ENCODE measurements at regions not wholly inside any gene's neighbourhood (a gene's known extent, or its start where the extent isn't known, plus 50 kb on each side); places are given as distances from the start of the nearest gene placed in this dataset.

GRCh38 chr5:56433039-56433617 lies 200.0 kb upstream of the ANKRD55 start:
- Histone ChIP-seq H3K4me3 (no peak overlapping the region), H3K4me1 (no peaks in the 10 kb centered on the region), H3K27ac (no peak overlapping the region), H3K9me3 (peaks cover 0 to 1% of the 10 kb centered on the region in 2 donors), H3K36me3 (no peaks in the 10 kb centered on the region), H3K27me3 (no peaks in the 10 kb centered on the region)
- intact Hi-C loops (cut with DNase I) = no loop called here
- TF ChIP-seq CTCF (IDR thresholded peaks at IDR 0.05) = no peak
- DNase-seq (no peak), ATAC-seq (no peak)

DNA sequence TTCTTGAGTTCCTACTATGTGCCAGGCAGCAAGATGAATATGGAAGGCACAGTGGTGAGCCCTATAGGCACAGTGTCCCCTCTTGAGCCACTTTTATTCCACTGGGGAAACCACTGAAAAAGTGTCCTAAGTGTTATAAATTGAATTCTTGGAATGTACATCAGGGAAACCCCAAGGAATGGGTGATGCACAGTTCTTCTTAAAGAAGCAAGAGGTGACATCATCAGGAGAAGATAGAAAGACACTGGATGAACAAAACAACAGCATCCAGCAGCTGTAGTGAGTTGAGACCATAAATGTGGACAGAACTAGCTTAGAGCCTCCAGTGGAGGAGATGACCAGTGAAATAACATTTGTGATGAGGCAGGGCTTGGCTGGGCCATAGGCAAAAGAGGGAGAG lies 199.2 kb upstream of the ANKRD55 start:
- DNase-seq (no peak), ATAC-seq (no peak)
- Histone ChIP-seq H3K4me1 (no peaks in the 10 kb centered on the region), H3K36me3 (no peaks in the 10 kb centered on the region), H3K27ac (no peak overlapping the region), H3K27me3 (no peaks in the 10 kb centered on the region), H3K4me3 (no peak overlapping the region), H3K9me3 (peaks cover 0 to 1% of the 10 kb centered on the region in 2 donors)
- intact Hi-C loops (cut with DNase I) = no loop called here
- TF ChIP-seq CTCF (IDR thresholded peaks at IDR 0.05) = no peak

DNA sequence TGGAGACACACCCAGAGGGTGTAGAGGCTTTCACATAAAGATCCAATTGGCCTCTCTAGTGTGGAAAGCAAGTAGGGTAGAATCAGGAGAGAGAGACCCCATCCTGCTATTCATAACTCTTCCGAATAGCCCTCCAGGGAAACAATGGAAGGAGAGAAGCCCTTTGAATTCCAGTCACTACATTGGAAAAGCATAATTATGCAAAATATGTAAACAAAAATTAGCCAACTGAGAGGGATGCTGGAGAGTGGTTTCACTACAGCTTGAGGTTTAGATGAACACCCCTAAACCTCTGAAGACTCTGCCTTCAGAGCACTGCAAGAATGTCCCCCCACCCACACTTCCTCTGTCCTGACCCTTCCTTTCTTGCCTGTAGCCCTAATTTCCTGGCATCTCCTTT lies 197.3 kb upstream of the ANKRD55 start:
- Histone ChIP-seq H3K36me3 (no peaks in the 10 kb centered on the region), H3K27ac (no peak overlapping the region), H3K4me3 (no peak overlapping the region), H3K4me1 (no peaks in the 10 kb centered on the region), H3K27me3 (no peaks in the 10 kb centered on the region), H3K9me3 (peaks cover 0 to 1% of the 10 kb centered on the region in 2 donors)
- intact Hi-C loops (cut with DNase I) = no loop called here
- no peak for TF ChIP-seq CTCF (IDR thresholded peaks at IDR 0.05)
- DNase-seq (no peak), ATAC-seq (no peak)

DNA sequence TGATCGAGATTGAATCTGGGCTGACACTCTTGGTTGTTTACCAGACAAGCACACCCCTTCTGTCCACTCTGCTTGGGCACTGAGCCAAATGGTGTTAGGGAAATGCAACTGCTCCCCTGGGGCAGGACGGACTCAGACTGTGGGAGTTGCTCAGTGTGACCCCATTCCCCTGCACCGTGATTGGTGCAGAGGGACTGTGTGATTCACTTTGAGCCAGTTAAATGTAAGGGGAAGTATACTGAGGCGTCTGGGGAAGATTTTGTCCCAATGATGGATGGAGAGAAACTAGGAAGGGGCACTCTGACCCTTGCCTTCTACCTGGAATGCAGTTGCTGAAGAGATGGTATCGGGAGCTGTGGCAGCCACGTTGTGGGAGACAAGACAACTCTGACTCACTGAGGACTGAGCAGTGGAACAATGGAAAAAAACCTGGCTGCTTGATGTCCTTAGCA lies 196.0 kb upstream of the ANKRD55 start:
- Histone ChIP-seq H3K27me3 (no peaks in the 10 kb centered on the region), H3K4me3 (no peak overlapping the region), H3K4me1 (no peaks in the 10 kb centered on the region), H3K9me3 (peaks cover 0 to 1% of the 10 kb centered on the region in 2 donors), H3K36me3 (no peaks in the 10 kb centered on the region), H3K27ac (no peak overlapping the region)
- no peak for TF ChIP-seq CTCF (IDR thresholded peaks at IDR 0.05)
- intact Hi-C loops (cut with DNase I) = no loop called here
- peak in 1 of 4 donors; percentile 17 for DNase-seq
- ATAC-seq = no peak

GRCh38 chr5:56426693-56427092 lies 193.6 kb upstream of the ANKRD55 start:
- ATAC-seq (no peak), DNase-seq (no peak)
- Histone ChIP-seq H3K9me3 (peaks cover 0 to 4% of the 10 kb centered on the region in 2 donors), H3K4me1 (no peaks in the 10 kb centered on the region), H3K27me3 (no peaks in the 10 kb centered on the region), H3K36me3 (no peaks in the 10 kb centered on the region), H3K4me3 (no peak overlapping the region), H3K27ac (no peak overlapping the region)
- intact Hi-C loops (cut with DNase I) = no loop called here
- TF ChIP-seq CTCF (IDR thresholded peaks at IDR 0.05) = no peak

Data from left lung (tissue), 4 donors.